ENCODE measurements at regions not wholly inside any gene's neighbourhood (a gene's known extent, or its start where the extent isn't known, plus 50 kb on each side); places are given as distances from the start of the nearest gene placed in this dataset.

- peak in 1 of 4 donors; percentile 51 for DNase-seq
- H3K36me3 ChIP-seq, result no peaks in the 10 kb centered on the region
- TF ChIP-seq CTCF (IDR thresholded peaks at IDR 0.05), result no peak
- no peak for ATAC-seq
- H3K4me3 ChIP-seq, result no peak overlapping the region
- H3K9me3 ChIP-seq, result no peaks in the 10 kb centered on the region
- H3K27me3 ChIP-seq, result no peaks in the 10 kb centered on the region
- H3K27ac ChIP-seq, result no peak overlapping the region
- no peaks in the 10 kb centered on the region for H3K4me1 ChIP-seq
- intact Hi-C loops (cut with DNase I), result no loop called here
Observed at GRCh38 chr21:25512095-25513081, 94.9 kb downstream of the MRPL39 start.

GRCh38 chr21:25509862-25510261 lies 97.4 kb downstream of the MRPL39 start:
- no peaks in the 10 kb centered on the region for H3K27me3 ChIP-seq
- no peaks in the 10 kb centered on the region for H3K36me3 ChIP-seq
- intact Hi-C loops (cut with DNase I), result no loop called here
- DNase-seq, result no peak
- H3K9me3 ChIP-seq, result no peaks in the 10 kb centered on the region
- H3K4me1 ChIP-seq, result no peaks in the 10 kb centered on the region
- H3K27ac ChIP-seq, result no peak overlapping the region
- no peak for ATAC-seq
- no peak overlapping the region for H3K4me3 ChIP-seq
- TF ChIP-seq CTCF (IDR thresholded peaks at IDR 0.05), result no peak

GRCh38 chr21:25508364-25508763 lies 98.9 kb downstream of the MRPL39 start:
- TF ChIP-seq CTCF (IDR thresholded peaks at IDR 0.05), result no peak
- intact Hi-C loops (cut with DNase I), result no loop called here
- Histone ChIP-seq H3K4me3 (no peak overlapping the region), H3K9me3 (no peaks in the 10 kb centered on the region), H3K27me3 (no peaks in the 10 kb centered on the region), H3K27ac (no peak overlapping the region), H3K4me1 (no peaks in the 10 kb centered on the region), H3K36me3 (no peaks in the 10 kb centered on the region)
- ATAC-seq, result no peak
- no peak for DNase-seq

GRCh38 chr21:25507522-25507921 lies 99.8 kb downstream of the MRPL39 start:
- no peak for ATAC-seq
- Histone ChIP-seq H3K4me3 (no peak overlapping the region), H3K9me3 (peaks cover 0 to 2% of the 10 kb centered on the region in 2 donors), H3K36me3 (no peaks in the 10 kb centered on the region), H3K4me1 (no peaks in the 10 kb centered on the region), H3K27me3 (no peaks in the 10 kb centered on the region), H3K27ac (no peak overlapping the region)
- DNase-seq, result no peak
- no peak for TF ChIP-seq CTCF (IDR thresholded peaks at IDR 0.05)
- intact Hi-C loops (cut with DNase I), result no loop called here

GRCh38 chr21:25506887-25507286 lies 100.4 kb downstream of the MRPL39 start:
- H3K4me1 ChIP-seq, result no peaks in the 10 kb centered on the region
- no peak for DNase-seq
- H3K36me3 ChIP-seq, result no peaks in the 10 kb centered on the region
- no peak for ATAC-seq
- peaks cover 0 to 3% of the 10 kb centered on the region in 2 donors for H3K9me3 ChIP-seq
- TF ChIP-seq CTCF (IDR thresholded peaks at IDR 0.05), result no peak
- H3K27me3 ChIP-seq, result no peaks in the 10 kb centered on the region
- no peak overlapping the region for H3K4me3 ChIP-seq
- no peak overlapping the region for H3K27ac ChIP-seq
- intact Hi-C loops (cut with DNase I), result no loop called here
